ENCODE measurements at regions not wholly inside any gene's neighbourhood (a gene's known extent, or its start where the extent isn't known, plus 50 kb on each side); places are given as distances from the start of the nearest gene placed in this dataset.

DNA sequence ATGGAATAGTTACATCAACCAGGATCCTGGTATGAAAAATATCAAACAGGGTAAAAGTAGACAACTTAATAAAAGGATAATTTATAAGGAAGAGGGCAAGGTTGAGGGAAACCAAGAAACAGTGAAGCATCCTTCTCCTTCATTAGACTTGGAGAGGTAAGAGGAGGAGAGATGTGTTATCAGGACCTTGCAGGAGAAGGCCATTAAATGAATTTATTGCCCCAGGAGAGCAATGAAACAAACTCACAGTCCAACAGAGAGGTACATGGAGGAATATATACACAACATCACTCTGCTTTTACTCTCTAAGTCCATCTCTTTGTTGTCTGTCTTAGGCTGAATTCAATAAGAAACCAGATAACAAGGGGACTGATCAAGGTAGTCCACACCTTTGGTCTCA, 966.2 kb downstream of the SORCS1 start:
- H3K4me3 ChIP-seq (ENCODE audit: low read length): no peak overlapping the region
- DNase-seq (ENCODE audit: low read depth): no peak
- TF ChIP-seq, protein P1, sequence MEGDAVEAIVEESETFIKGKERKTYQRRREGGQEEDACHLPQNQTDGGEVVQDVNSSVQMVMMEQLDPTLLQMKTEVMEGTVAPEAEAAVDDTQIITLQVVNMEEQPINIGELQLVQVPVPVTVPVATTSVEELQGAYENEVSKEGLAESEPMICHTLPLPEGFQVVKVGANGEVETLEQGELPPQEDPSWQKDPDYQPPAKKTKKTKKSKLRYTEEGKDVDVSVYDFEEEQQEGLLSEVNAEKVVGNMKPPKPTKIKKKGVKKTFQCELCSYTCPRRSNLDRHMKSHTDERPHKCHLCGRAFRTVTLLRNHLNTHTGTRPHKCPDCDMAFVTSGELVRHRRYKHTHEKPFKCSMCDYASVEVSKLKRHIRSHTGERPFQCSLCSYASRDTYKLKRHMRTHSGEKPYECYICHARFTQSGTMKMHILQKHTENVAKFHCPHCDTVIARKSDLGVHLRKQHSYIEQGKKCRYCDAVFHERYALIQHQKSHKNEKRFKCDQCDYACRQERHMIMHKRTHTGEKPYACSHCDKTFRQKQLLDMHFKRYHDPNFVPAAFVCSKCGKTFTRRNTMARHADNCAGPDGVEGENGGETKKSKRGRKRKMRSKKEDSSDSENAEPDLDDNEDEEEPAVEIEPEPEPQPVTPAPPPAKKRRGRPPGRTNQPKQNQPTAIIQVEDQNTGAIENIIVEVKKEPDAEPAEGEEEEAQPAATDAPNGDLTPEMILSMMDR (conservative IDR thresholded peaks at IDR 0.05; ENCODE audit: low read depth, low read length): no peak

DNA sequence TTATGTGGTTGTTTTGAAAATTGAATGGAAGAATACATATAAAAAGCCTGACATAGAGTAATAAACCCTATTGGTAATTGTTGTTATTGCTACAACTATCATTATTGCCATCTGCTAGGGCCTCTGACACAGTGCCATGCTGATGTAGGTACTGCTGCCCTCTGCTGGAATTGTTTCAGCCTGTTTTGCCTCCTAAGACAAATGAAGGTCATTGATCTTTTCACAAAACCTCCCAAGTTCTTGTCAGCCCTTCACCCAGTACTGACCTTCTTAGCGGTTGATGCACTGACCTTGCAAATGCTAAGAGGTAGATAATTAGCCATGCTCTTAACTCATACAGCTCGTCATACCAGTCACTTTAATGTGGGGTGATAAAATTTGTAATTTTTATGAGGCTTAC, 975.2 kb downstream of the SORCS1 start:
- peak; percentile 7 for DNase-seq (ENCODE audit: low read depth)
- H3K4me3 ChIP-seq (ENCODE audit: low read length): no peak overlapping the region
- TF ChIP-seq, protein P1 (conservative IDR thresholded peaks at IDR 0.05; ENCODE audit: low read depth, low read length): peak; percentile 66

DNA sequence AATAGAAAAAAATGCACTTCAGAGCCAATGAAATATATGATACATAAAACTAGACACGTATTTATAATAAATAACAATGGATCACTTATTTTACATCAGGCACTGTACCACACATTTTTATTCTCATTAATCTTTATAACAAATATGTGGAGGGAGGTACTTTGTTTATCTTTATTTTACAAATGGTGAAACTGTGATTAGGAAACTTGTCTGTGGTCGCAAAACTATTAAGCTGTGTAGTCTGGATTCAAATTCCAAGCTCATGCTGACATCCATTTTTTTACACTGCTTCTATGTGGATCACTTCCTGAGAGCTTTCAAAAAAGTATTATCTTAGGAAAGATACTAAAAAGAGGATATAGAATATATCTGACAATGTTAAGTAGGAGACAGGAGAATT, 978.6 kb downstream of the SORCS1 start:
- no peak overlapping the region for H3K4me3 ChIP-seq (ENCODE audit: low read length)
- no peak for DNase-seq (ENCODE audit: low read depth)
- TF ChIP-seq, protein P1 (conservative IDR thresholded peaks at IDR 0.05; ENCODE audit: low read depth, low read length): no peak

DNA sequence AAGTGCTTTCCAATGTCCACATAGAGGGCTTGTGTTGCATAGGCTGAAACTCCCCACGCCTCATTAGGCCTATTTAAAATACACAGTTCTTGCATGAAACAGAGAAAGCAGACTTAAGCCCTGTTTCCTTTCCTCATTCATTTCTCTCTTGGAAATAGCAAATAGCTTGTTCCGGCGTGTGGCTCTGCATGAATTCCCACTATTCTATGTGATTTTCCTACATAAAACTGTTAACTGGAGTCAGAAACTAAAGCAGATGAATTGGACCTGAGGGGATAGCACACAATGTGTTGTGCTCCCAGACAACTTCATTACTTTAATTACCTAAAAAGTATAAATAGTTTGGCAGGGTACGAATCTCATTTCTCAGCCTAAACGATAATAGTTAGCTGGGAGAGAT, 981.5 kb downstream of the SORCS1 start:
- TF ChIP-seq, protein P1 (conservative IDR thresholded peaks at IDR 0.05; ENCODE audit: low read depth, low read length): no peak

DNA sequence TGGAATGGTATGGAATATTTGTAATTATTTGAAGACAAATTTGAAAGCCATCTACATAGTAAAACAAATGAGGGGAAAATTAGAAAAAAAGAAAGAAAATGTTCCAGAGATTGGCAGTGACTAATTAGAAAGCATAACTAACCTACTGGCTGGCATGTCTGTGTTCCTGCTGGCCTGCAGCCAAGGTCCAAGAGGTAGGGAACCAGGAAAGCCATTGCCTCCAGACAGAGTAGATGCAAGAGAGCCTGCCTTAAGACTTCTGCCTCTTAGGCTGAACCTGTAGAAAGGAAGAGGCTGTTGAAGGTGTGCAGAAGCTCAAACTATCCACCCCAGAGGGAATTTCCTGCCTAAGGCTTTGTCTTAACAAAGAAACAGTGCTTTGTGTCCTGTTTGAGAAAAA, 982.0 kb downstream of the SORCS1 start:
- H3K4me3 ChIP-seq (ENCODE audit: low read length): no peak overlapping the region
- TF ChIP-seq, protein P1 (conservative IDR thresholded peaks at IDR 0.05; ENCODE audit: low read depth, low read length): no peak
- DNase-seq (ENCODE audit: low read depth): no peak

More for the DNA sequence above, 981.5 kb downstream of the SORCS1 start:
- DNase-seq (ENCODE audit: low read depth): no peak
- no peak overlapping the region for H3K4me3 ChIP-seq (ENCODE audit: low read length)

DNA sequence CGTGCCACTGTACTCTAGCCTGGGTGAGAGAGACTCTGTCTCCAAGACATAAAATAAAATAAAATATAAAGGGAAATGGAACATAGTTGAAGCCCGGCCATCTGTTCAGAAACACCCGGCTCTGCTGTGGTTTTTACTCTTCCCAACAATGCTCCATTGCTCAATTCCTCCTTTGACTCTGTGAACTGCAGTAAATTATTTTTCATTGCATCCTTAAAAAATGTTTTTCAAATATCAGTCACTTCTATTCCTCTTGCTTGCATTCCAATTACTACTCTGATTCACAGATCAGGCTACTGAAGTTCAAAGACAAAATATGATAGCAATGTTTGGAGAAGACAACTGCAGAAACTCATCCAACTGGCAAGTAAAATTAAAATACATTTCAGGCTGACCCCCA, 983.0 kb downstream of the SORCS1 start:
- TF ChIP-seq, protein P1 (conservative IDR thresholded peaks at IDR 0.05; ENCODE audit: low read depth, low read length): no peak
- DNase-seq (ENCODE audit: low read depth): no peak
- H3K4me3 ChIP-seq (ENCODE audit: low read length): no peak overlapping the region

DNA sequence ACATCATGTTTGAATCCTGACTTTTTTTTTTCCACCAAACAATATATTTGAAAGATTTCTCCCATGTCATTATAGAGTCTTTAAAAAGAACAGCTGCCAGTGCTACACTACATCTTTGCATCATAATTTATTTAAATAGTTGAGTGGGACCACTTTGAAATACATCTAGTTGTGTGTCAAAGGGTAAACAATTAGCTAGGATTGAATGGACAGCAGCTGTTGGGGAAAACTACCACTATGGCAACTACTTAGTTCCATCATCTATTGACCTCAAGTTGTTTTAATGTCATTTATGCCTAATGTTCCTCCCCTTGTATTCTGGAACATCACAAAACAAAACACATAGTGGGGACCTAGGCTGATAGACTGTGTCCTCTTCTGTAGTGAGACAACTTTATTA, 985.1 kb downstream of the SORCS1 start:
- DNase-seq (ENCODE audit: low read depth): no peak
- no peak overlapping the region for H3K4me3 ChIP-seq (ENCODE audit: low read length)
- TF ChIP-seq, protein P1 (conservative IDR thresholded peaks at IDR 0.05; ENCODE audit: low read depth, low read length): no peak

All from retinal pigment epithelial cell (primary cell).